T-helper 17 cell (primary cell): ENCODE measurements at regions not wholly inside any gene's neighbourhood (a gene's known extent, or its start where the extent isn't known, plus 50 kb on each side); places are given as distances from the start of the nearest gene placed in this dataset.

Experiments used
- ATAC-seq: fragments of 150-1000 bp; cut with Tn5 transposase; 2 replicates; pipeline ENCODE4 v1.10.0; 2021; ENCODE audit warnings: mild to moderate bottlenecking, moderate library complexity
- DNase-seq, 3 donors: peaks; one replicate each; pipeline versions ENCODE4 v3.0.0 to v3.0.0-alpha.2; 2020 to 2021
- H3K9me3 ChIP-seq: one replicate; pipeline ENCODE4 v1.7.0; 2013; ENCODE audit warnings: low read length, mild to moderate bottlenecking; ENCODE audit not compliant: control insufficient read depth, poor library complexity, severe bottlenecking
- H3K27ac Mint-ChIP-seq: one replicate; pipeline ENCODE4 v1.8.0; 2022; ENCODE audit warnings: mild to moderate bottlenecking, moderate library complexity, mixed read lengths
- H3K27me3 Mint-ChIP-seq: one replicate; pipeline ENCODE4 v1.8.0; 2022; ENCODE audit warnings: mixed read lengths
- H3K36me3 Mint-ChIP-seq: one replicate; pipeline ENCODE4 v1.8.0; 2022; ENCODE audit warnings: low read depth, mixed read lengths
- H3K4me1 Mint-ChIP-seq: one replicate; pipeline ENCODE4 v1.8.0; 2022; ENCODE audit warnings: mild to moderate bottlenecking, mixed read lengths
- H3K4me3 Mint-ChIP-seq: one replicate; pipeline ENCODE4 v1.8.0; 2022; ENCODE audit warnings: mild to moderate bottlenecking, moderate library complexity, mixed read lengths

- Mint-ChIP-seq H3K36me3 (peaks cover 2% of the 10 kb centered on the region), H3K4me1 (peaks cover 12% of the 10 kb centered on the region), H3K4me3 (peak overlapping the region; percentile 19), H3K27ac (no peak overlapping the region), H3K27me3 (peaks cover 3% of the 10 kb centered on the region)
- no peaks in the 10 kb centered on the region for H3K9me3 ChIP-seq
- DNase-seq (no peak), ATAC-seq (peak; percentile 39)
Measured at GRCh38 chr3:88000853-88001252, 58.0 kb downstream of the CGGBP1 start.

- peak overlapping the region; percentile 63 for H3K4me3 Mint-ChIP-seq
- peaks cover 11% of the 10 kb centered on the region for H3K4me1 Mint-ChIP-seq
- H3K36me3 Mint-ChIP-seq: peaks cover 2% of the 10 kb centered on the region
- no peaks in the 10 kb centered on the region for H3K27me3 Mint-ChIP-seq
- no peak for ATAC-seq
- no peak for DNase-seq
- H3K9me3 ChIP-seq: no peaks in the 10 kb centered on the region
- H3K27ac Mint-ChIP-seq: no peak overlapping the region
Measured at GRCh38 chr3:87997966-87998365, 60.8 kb downstream of the CGGBP1 start.

- Mint-ChIP-seq H3K27ac (peak overlapping the region; percentile 37), H3K27me3 (no peaks in the 10 kb centered on the region), H3K36me3 (peaks cover 2% of the 10 kb centered on the region), H3K4me3 (peak overlapping the region; percentile 36), H3K4me1 (peaks cover 11% of the 10 kb centered on the region)
- H3K9me3 ChIP-seq: no peaks in the 10 kb centered on the region
- DNase-seq (no peak), ATAC-seq (peak; percentile 60)
Measured at GRCh38 chr3:87997298-87997697, 61.5 kb downstream of the CGGBP1 start.

- peaks cover 11% of the 10 kb centered on the region for H3K4me1 Mint-ChIP-seq
- DNase-seq (no peak), ATAC-seq (no peak)
- H3K36me3 Mint-ChIP-seq: peaks cover 2% of the 10 kb centered on the region
- H3K4me3 Mint-ChIP-seq: peak overlapping the region; percentile 36
- no peaks in the 10 kb centered on the region for H3K27me3 Mint-ChIP-seq
- H3K27ac Mint-ChIP-seq: peak overlapping the region; percentile 37
- H3K9me3 ChIP-seq: no peaks in the 10 kb centered on the region
Measured at GRCh38 chr3:87996882-87997281, 61.9 kb downstream of the CGGBP1 start.

- peaks cover 11% of the 10 kb centered on the region for H3K4me1 Mint-ChIP-seq
- no peaks in the 10 kb centered on the region for H3K27me3 Mint-ChIP-seq
- H3K27ac Mint-ChIP-seq: no peak overlapping the region
- H3K36me3 Mint-ChIP-seq: peaks cover 2% of the 10 kb centered on the region
- no peak overlapping the region for H3K4me3 Mint-ChIP-seq
- no peak for ATAC-seq
- no peaks in the 10 kb centered on the region for H3K9me3 ChIP-seq
- DNase-seq: no peak
Measured at GRCh38 chr3:87993566-87993965, 65.2 kb downstream of the CGGBP1 start.

- no peak for DNase-seq
- Mint-ChIP-seq H3K27ac (no peak overlapping the region), H3K4me1 (peaks cover 3% of the 10 kb centered on the region), H3K4me3 (no peak overlapping the region), H3K27me3 (peaks cover 14% of the 10 kb centered on the region), H3K36me3 (no peaks in the 10 kb centered on the region)
- H3K9me3 ChIP-seq: no peaks in the 10 kb centered on the region
- ATAC-seq: no peak
Measured at GRCh38 chr3:87987952-87988351, 70.9 kb downstream of the CGGBP1 start.

- no peak overlapping the region for H3K4me3 Mint-ChIP-seq
- no peak overlapping the region for H3K27ac Mint-ChIP-seq
- H3K36me3 Mint-ChIP-seq: no peaks in the 10 kb centered on the region
- DNase-seq: no peak
- peaks cover 14% of the 10 kb centered on the region for H3K27me3 Mint-ChIP-seq
- H3K4me1 Mint-ChIP-seq: peaks cover 3% of the 10 kb centered on the region
- no peak for ATAC-seq
- H3K9me3 ChIP-seq: no peaks in the 10 kb centered on the region
Measured at GRCh38 chr3:87982421-87982820, 76.4 kb downstream of the CGGBP1 start.

GRCh38 chr3:87979527-87979926, 79.3 kb downstream of the CGGBP1 start:
- no peaks in the 10 kb centered on the region for H3K36me3 Mint-ChIP-seq
- ATAC-seq: no peak
- H3K4me1 Mint-ChIP-seq: peaks cover 3% of the 10 kb centered on the region
- H3K9me3 ChIP-seq: no peaks in the 10 kb centered on the region
- H3K27me3 Mint-ChIP-seq: peaks cover 14% of the 10 kb centered on the region
- DNase-seq: no peak
- H3K4me3 Mint-ChIP-seq: no peak overlapping the region
- H3K27ac Mint-ChIP-seq: no peak overlapping the region

- H3K4me3 Mint-ChIP-seq: no peak overlapping the region
- no peaks in the 10 kb centered on the region for H3K4me1 Mint-ChIP-seq
- no peak overlapping the region for H3K27ac Mint-ChIP-seq
- no peaks in the 10 kb centered on the region for H3K36me3 Mint-ChIP-seq
- ATAC-seq (no peak), DNase-seq (no peak)
- H3K9me3 ChIP-seq: no peaks in the 10 kb centered on the region
- H3K27me3 Mint-ChIP-seq: peaks cover 7% of the 10 kb centered on the region
Measured at GRCh38 chr3:87977765-87978164, 81.0 kb downstream of the CGGBP1 start.

GRCh38 chr3:87975716-87976115, 83.1 kb downstream of the CGGBP1 start:
- Mint-ChIP-seq H3K4me1 (no peaks in the 10 kb centered on the region), H3K36me3 (no peaks in the 10 kb centered on the region), H3K27me3 (peaks cover 7% of the 10 kb centered on the region), H3K4me3 (no peak overlapping the region), H3K27ac (no peak overlapping the region)
- no peak for DNase-seq
- no peak for ATAC-seq
- H3K9me3 ChIP-seq: no peaks in the 10 kb centered on the region

GRCh38 chr3:87973906-87974305, 84.9 kb downstream of the CGGBP1 start:
- no peaks in the 10 kb centered on the region for H3K9me3 ChIP-seq
- DNase-seq (no peak), ATAC-seq (no peak)
- Mint-ChIP-seq H3K36me3 (no peaks in the 10 kb centered on the region), H3K27ac (no peak overlapping the region), H3K27me3 (peaks cover 15% of the 10 kb centered on the region), H3K4me3 (no peak overlapping the region), H3K4me1 (no peaks in the 10 kb centered on the region)

- H3K36me3 Mint-ChIP-seq: no peaks in the 10 kb centered on the region
- DNase-seq: no peak
- H3K27me3 Mint-ChIP-seq: peaks cover 32% of the 10 kb centered on the region
- H3K27ac Mint-ChIP-seq: no peak overlapping the region
- no peak for ATAC-seq
- H3K4me1 Mint-ChIP-seq: no peaks in the 10 kb centered on the region
- H3K4me3 Mint-ChIP-seq: no peak overlapping the region
- no peaks in the 10 kb centered on the region for H3K9me3 ChIP-seq
Measured at GRCh38 chr3:87969620-87970019, 89.2 kb downstream of the CGGBP1 start.

- H3K27ac Mint-ChIP-seq: no peak overlapping the region
- no peak overlapping the region for H3K4me3 Mint-ChIP-seq
- DNase-seq (no peak), ATAC-seq (no peak)
- H3K36me3 Mint-ChIP-seq: no peaks in the 10 kb centered on the region
- no peaks in the 10 kb centered on the region for H3K9me3 ChIP-seq
- peaks cover 34% of the 10 kb centered on the region for H3K27me3 Mint-ChIP-seq
- H3K4me1 Mint-ChIP-seq: no peaks in the 10 kb centered on the region
Measured at GRCh38 chr3:87968668-87969067, 90.1 kb downstream of the CGGBP1 start.

GRCh38 chr3:87958289-87958688, 100.5 kb downstream of the CGGBP1 start:
- H3K27ac Mint-ChIP-seq: no peak overlapping the region
- DNase-seq (no peak), ATAC-seq (no peak)
- H3K9me3 ChIP-seq: no peaks in the 10 kb centered on the region
- no peaks in the 10 kb centered on the region for H3K4me1 Mint-ChIP-seq
- no peak overlapping the region for H3K4me3 Mint-ChIP-seq
- H3K36me3 Mint-ChIP-seq: no peaks in the 10 kb centered on the region
- peaks cover 15% of the 10 kb centered on the region for H3K27me3 Mint-ChIP-seq

GRCh38 chr3:87957575-87957974, 101.2 kb downstream of the CGGBP1 start:
- ATAC-seq: no peak
- no peaks in the 10 kb centered on the region for H3K4me1 Mint-ChIP-seq

More at GRCh38 chr3:87957575-87957974, 101.2 kb downstream of the CGGBP1 start:
- DNase-seq: no peak
- H3K4me3 Mint-ChIP-seq: no peak overlapping the region
- no peaks in the 10 kb centered on the region for H3K36me3 Mint-ChIP-seq
- H3K27ac Mint-ChIP-seq: no peak overlapping the region
- peaks cover 15% of the 10 kb centered on the region for H3K27me3 Mint-ChIP-seq
- no peaks in the 10 kb centered on the region for H3K9me3 ChIP-seq
